HUES6 (cell line): ENCODE measurements at regions not wholly inside any gene's neighbourhood (a gene's known extent, or its start where the extent isn't known, plus 50 kb on each side); places are given as distances from the start of the nearest gene placed in this dataset.
"Not testable (repeated sequence)": the region's sequence is repeated elsewhere in the genome, so short reads cannot be mapped to it uniquely, and the experiment has no call there.

Source experiments
- H3K27ac ChIP-seq: 2 replicates; pipeline ENCODE4 v1.7.0; 2013; ENCODE audit warnings: low read depth, mild to moderate bottlenecking, low read length, inconsistent platforms
- H3K27me3 ChIP-seq: 2 replicates; pipeline ENCODE4 v1.6.1; 2013; ENCODE audit warnings: low read length; ENCODE audit not compliant: control insufficient read depth, insufficient read depth
- H3K36me3 ChIP-seq: 2 replicates; pipeline ENCODE4 v1.6.1; 2013; ENCODE audit warnings: low read length; ENCODE audit not compliant: control insufficient read depth, insufficient read depth
- H3K4me1 ChIP-seq: 2 replicates; pipeline ENCODE4 v1.6.1; 2013; ENCODE audit warnings: low read length; ENCODE audit not compliant: control insufficient read depth, insufficient read depth
- H3K4me3 ChIP-seq: 2 replicates; pipeline ENCODE4 v1.5.1; 2013; ENCODE audit warnings: low read depth, low read length
- H3K9ac ChIP-seq: one replicate; pipeline ENCODE4 v1.6.1; 2013; ENCODE audit warnings: mild to moderate bottlenecking, low read length
- H3K9me3 ChIP-seq: 2 replicates; pipeline ENCODE4 v1.6.1; 2013; ENCODE audit warnings: low read depth, low read length; ENCODE audit not compliant: control insufficient read depth, insufficient read depth

DNA sequence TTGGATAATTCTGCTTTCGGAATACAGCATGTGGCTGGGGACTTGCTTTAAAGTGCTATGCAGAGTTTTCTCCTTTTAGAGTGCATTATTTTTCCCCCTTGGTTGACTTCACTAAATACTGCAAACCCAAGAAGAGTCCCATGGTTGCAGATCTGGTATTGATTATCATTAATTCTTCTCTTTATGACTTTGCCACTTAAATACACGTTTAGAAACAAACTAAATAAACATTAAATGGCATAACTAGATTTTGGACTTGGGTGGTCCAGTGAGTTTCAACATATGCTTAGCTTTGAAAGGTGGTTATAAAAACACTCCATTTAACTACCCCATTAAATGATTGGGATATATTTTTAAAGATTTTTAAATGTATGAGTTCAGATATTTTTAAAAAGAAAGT, 279.2 kb downstream of the SOX4 start:
- Histone ChIP-seq H3K4me1 (peaks cover 21% of the 10 kb centered on the region), H3K27me3 (no peaks in the 10 kb centered on the region), H3K36me3 (peaks cover 9% of the 10 kb centered on the region), H3K9ac (no peak overlapping the region), H3K4me3 (no peak overlapping the region), H3K9me3 (peaks cover 1% of the 10 kb centered on the region), H3K27ac (no peak overlapping the region)

DNA sequence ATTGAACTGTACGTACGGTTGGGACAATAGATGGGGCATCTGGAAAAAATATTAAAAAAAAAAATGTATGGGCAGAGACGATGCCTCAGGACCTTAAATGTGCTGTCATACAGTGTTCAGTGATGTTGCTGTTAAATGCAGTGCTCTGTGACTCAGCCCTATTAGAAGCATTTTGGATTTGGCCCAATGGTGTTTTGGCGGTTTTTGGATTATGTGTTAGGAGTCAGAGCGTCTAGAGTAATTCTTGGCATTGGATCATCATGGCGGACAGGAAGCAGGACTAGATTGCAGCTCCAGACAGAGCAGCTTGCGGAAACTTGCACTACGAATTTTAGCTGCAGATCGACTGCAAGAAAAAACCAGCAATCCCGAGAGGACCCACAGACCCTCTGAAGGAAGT, 280.0 kb downstream of the SOX4 start:
- Histone ChIP-seq H3K9me3 (peaks cover 5% of the 10 kb centered on the region), H3K36me3 (peaks cover 9% of the 10 kb centered on the region), H3K27me3 (no peaks in the 10 kb centered on the region), H3K4me3 (no peak overlapping the region), H3K4me1 (peaks cover 21% of the 10 kb centered on the region), H3K27ac (no peak overlapping the region), H3K9ac (no peak overlapping the region)

DNA sequence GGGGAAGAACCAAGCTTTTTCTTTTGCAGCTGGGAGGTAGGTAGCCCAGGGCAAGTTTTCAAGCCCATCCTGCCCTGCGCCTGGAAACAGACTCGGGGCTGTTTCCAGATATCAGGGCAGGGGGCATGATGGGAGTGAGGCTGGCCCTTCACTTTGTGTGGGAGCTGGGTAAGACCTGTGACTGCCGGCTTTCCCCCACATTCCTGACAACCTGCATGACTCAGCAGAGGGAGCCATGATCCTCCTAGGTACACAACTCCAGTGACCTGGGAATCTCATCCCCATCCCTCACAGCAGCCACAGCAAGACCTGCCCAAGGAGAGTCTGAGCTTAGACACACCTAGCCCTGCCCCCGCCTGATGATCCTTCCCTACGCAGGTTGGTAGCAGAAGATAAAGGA, 280.8 kb downstream of the SOX4 start:
- Histone ChIP-seq H3K4me3 (no peak overlapping the region), H3K9ac (no peak overlapping the region), H3K27me3 (no peaks in the 10 kb centered on the region), H3K9me3 (peaks cover 5% of the 10 kb centered on the region), H3K4me1 (peaks cover 17% of the 10 kb centered on the region), H3K36me3 (peaks cover 9% of the 10 kb centered on the region), H3K27ac (no peak overlapping the region)

DNA sequence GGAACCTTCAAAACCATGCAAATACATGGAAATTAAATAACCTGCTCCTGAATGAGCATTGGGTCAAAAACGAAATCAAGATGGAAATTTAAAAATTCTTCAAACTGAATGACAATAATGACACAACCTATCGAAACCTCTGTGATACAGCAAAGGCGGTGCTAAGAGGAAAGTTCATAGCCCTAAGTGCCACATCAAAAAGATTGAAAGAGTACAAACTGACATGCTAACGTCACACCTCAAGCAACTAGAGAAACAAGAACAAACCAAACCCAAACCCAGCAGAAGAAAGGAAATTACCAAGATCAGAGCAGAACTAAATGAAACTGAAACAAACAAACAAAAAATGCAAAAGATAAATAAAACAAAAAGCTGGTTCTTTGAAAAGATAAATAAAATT, 283.5 kb downstream of the SOX4 start:
- not testable (repeated sequence) for H3K27ac ChIP-seq

DNA sequence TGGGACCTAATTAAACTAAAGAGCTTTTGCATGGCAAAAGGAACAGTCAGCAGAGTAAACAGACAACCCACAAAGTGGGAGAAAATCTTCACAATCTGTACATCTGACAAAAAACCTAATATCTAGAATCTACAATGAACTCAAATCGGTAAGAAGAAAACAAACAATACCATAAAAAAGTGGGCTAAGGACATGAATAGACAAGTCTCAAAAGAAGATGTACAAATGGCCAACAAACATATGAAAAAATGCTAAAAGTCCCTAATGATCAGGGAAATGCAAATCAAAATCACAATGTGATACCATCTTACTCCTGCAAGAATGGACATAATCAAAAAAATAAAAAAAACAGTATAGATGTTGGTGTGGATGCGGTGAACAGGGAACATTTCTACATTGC, 286.7 kb downstream of the SOX4 start:
- H3K27ac ChIP-seq, H3K4me1 ChIP-seq, H3K4me3 ChIP-seq, H3K9me3 ChIP-seq, H3K36me3 ChIP-seq, H3K9ac ChIP-seq, H3K27me3 ChIP-seq: not testable (repeated sequence)

More for the DNA sequence above, 283.5 kb downstream of the SOX4 start:
- not testable (repeated sequence) for H3K4me3 ChIP-seq, H3K9me3 ChIP-seq, H3K4me1 ChIP-seq, H3K36me3 ChIP-seq, H3K9ac ChIP-seq, H3K27me3 ChIP-seq

DNA sequence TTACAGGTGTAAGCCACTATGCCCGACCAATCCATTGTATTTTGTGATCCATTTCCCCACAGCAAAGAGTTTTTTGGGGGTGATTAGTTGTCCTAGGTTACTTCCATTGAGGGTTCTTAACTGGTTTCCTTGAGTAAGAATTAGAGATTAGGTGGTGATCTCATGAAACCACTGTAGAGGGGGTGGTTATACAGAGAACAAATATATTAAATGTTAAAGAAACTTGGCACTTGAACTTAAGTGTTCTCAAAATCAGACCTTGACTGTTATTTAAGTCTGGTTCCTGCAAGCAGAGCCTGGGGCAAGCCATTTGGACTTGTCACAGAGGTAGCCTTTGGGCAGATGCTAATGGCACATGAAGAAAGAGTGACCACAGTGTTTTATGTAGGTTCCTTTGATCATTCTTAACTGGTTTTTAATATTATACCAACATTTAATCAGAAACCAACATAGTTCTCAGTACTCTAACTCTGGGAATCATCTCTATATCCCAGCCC, 288.5 kb downstream of the SOX4 start:
- Histone ChIP-seq H3K4me1 (peaks cover 19% of the 10 kb centered on the region), H3K9me3 (peaks cover 5% of the 10 kb centered on the region), H3K36me3 (no peaks in the 10 kb centered on the region), H3K27me3 (no peaks in the 10 kb centered on the region), H3K27ac (no peak overlapping the region), H3K9ac (no peak overlapping the region), H3K4me3 (no peak overlapping the region)

DNA sequence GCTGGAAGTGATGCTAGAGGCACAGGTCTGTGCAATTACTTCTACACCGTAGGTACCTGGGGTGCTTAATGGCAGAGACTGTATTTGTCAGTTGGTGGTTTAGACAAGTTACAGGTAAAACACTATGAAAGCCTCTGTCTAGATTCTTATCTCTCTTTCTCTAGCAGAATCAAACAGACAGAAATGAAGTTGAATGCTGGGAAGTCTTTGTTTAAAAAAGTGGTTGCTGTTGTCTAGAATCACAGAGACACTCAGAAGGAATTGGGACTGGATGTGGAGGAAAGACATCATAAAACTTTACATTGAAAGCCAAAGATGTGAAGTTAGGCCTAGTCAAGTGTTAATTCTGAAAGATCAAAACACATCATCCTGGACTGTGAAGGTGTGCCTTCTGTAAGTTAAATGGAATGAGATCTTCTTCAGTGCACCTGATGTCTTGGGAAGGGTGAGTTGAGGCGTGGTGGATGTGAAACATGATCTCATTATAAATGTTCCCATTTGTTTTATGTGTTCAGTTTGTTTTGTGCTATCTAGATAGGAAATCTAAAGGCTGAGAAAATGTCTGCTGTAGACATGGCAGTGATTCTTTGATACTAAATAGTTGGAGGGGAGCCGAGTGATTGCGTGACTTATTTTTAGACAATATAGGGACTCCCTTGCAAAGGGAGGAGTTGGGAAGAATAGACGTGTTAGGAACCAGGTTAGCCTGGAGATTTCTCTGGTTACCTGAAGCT, 290.2 kb downstream of the SOX4 start:
- no peaks in the 10 kb centered on the region for H3K27me3 ChIP-seq
- no peak overlapping the region for H3K9ac ChIP-seq
- H3K36me3 ChIP-seq = 0 out of 2 replicates have a peak, but pooled peaks cover 4% of the 10 kb centered on the region
- no peak overlapping the region for H3K4me3 ChIP-seq
- no peak overlapping the region for H3K27ac ChIP-seq
- H3K4me1 ChIP-seq = peaks cover 19% of the 10 kb centered on the region
- H3K9me3 ChIP-seq = no peaks in the 10 kb centered on the region; the same call in 1 of the 2 replicates

DNA sequence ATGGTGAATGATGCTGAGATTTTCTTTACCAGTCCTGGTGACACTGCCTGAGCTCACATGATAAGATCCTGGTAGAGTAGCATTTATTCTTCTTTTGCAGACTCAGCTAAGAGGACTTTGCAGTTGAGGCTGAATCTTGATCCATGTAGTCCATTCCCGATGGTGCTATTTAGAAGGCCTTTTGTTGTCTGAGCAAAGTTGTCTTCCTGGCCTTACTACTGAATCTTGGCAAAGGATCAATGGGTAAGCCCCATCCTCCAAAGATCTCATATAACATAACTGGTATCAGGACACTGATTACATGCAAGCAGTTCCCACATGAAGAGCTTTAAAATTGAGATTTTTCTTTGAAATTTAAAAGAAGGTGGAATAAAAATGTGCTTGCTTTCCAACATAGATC, 291.6 kb downstream of the SOX4 start:
- peaks cover 19% of the 10 kb centered on the region for H3K4me1 ChIP-seq
- 0 out of 2 replicates have a peak, but pooled peaks cover 4% of the 10 kb centered on the region for H3K36me3 ChIP-seq
- H3K27ac ChIP-seq = no peak overlapping the region
- H3K9me3 ChIP-seq = no peaks in the 10 kb centered on the region; the same call in 1 of the 2 replicates
- H3K27me3 ChIP-seq = no peaks in the 10 kb centered on the region
- H3K9ac ChIP-seq = no peak overlapping the region
- no peak overlapping the region for H3K4me3 ChIP-seq

DNA sequence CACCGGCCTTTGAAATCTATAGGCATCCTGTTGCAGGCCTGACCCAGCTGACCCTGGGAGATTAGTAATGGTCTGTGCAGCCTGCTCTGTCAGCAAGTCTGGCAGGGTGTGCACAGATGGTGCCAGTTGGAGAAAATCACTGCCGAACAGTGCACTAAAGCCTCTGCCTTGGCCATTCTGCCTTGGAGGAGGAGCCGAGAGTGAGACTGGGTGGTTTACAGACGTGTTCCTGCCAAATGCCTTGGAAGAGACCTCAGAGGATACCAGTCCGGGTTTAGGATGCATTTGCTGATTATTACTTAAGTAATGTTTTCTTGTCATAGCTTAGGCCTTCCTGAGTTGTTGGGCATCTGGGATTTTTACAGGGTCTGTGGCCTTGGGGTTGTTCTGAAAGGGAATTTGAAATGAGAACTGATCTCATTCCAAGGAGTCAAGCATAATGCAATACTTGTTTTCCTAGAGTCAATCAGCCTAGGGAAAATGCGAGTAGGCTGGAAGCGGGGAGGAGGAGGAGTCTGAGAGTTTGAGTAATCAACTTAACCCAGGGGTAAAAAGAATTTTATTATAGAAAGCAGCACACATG, 292.1 kb downstream of the SOX4 start:
- H3K9me3 ChIP-seq = no peaks in the 10 kb centered on the region
- H3K4me3 ChIP-seq = no peak overlapping the region
- no peak overlapping the region for H3K9ac ChIP-seq
- no peak overlapping the region for H3K27ac ChIP-seq
- no peaks in the 10 kb centered on the region for H3K27me3 ChIP-seq
- H3K36me3 ChIP-seq = 0 out of 2 replicates have a peak, but pooled peaks cover 4% of the 10 kb centered on the region
- H3K4me1 ChIP-seq = peaks cover 22% of the 10 kb centered on the region

DNA sequence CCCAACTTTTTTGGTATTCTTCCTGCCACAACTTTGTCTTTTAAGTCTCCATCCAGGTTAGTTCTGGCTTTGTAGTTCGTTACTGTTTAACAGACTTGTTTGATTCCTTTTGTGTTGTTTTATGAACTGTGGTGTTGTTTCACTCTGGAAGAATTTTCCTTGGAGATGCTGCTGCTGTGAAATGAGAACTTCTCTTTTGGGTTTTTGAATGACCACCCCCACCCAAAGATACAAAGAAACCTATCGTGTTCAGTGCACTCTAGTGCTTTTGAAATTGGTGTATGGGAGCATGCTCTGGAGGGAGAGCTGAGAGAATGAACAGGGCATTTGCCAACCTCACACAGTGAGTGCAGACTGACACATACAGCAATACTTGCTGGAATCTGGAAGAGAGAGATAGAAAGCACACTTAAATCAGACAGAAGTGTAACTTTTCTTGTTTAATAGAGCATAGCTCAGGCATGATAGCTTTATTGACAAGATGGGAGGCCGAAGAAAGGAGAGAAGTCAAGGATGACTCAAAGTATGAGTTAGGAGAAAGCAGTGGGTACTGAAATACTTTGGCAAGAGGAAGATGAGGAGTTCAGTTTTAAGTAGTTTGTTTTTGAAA, 293.1 kb downstream of the SOX4 start:
- H3K4me1 ChIP-seq = peaks cover 32% of the 10 kb centered on the region
- H3K9ac ChIP-seq = no peak overlapping the region
- no peaks in the 10 kb centered on the region for H3K27me3 ChIP-seq
- no peak overlapping the region; the same call in 1 of the 2 replicates for H3K27ac ChIP-seq
- no peak overlapping the region for H3K4me3 ChIP-seq
- H3K9me3 ChIP-seq = no peaks in the 10 kb centered on the region
- 0 out of 2 replicates have a peak, but pooled peaks cover 4% of the 10 kb centered on the region for H3K36me3 ChIP-seq
